ENCODE measurements at regions not wholly inside any gene's neighbourhood (a gene's known extent, or its start where the extent isn't known, plus 50 kb on each side); places are given as distances from the start of the nearest gene placed in this dataset.

- CTCF ChIA-PET = no interaction called here
- no peak overlapping the region for H3K27ac ChIP-seq (ENCODE audit: extremely low read depth, low read depth, low read length)
- H3K9me3 ChIP-seq (ENCODE audit: control insufficient read depth, insufficient read depth, low read depth, low read length) = no peaks in the 10 kb centered on the region
- TF ChIP-seq ZSCAN30 (tag by site-specific recombination; IDR thresholded peaks at IDR 0.05) (no peak), ZNF335 (tag by site-specific recombination; conservative IDR thresholded peaks at IDR 0.05) (no peak), ATF2 (tag by site-specific recombination; IDR thresholded peaks at IDR 0.05; ENCODE audit: low read depth) (no peak), ZNF398 (tag by site-specific recombination; IDR thresholded peaks at IDR 0.05) (no peak), ZNF626 (tag by site-specific recombination; IDR thresholded peaks at IDR 0.05) (no peak)
- H3K4me3 ChIP-seq (ENCODE audit: low read depth, low read length) = no peak overlapping the region
- POLR2A ChIA-PET = no interaction called here
- H3K36me3 ChIP-seq (ENCODE audit: control insufficient read depth in 2 of 2, insufficient read depth in 1 of 2, low read length in 2 of 2) = no peaks in the 10 kb centered on the region
- H3K4me1 ChIP-seq (ENCODE audit: control insufficient read depth, insufficient read depth, low read length) = no peaks in the 10 kb centered on the region
These were observed 163.5 kb upstream of the SLC10A2 start for GRCh38 chr13:103229674-103230073.

GRCh38 chr13:103224804-103225203 lies 158.6 kb upstream of the SLC10A2 start:
- H3K4me1 ChIP-seq (ENCODE audit: control insufficient read depth, insufficient read depth, low read length) = no peaks in the 10 kb centered on the region
- no peaks in the 10 kb centered on the region for H3K36me3 ChIP-seq (ENCODE audit: control insufficient read depth in 2 of 2, insufficient read depth in 1 of 2, low read length in 2 of 2)
- H3K4me3 ChIP-seq (ENCODE audit: low read depth, low read length) = no peak overlapping the region
- TF ChIP-seq MYNN (tag by site-specific recombination; IDR thresholded peaks at IDR 0.05; ENCODE audit: borderline replicate concordance) (no peak), ZNF776 (tag by site-specific recombination; IDR thresholded peaks at IDR 0.05; ENCODE audit: borderline replicate concordance) (no peak), ZNF274 (IDR thresholded peaks at IDR 0.05; ENCODE audit: low read length) (no peak), ZNF274 (tag by site-specific recombination; IDR thresholded peaks at IDR 0.05; ENCODE audit: borderline replicate concordance) (no peak), ZNF580 (tag by site-specific recombination; IDR thresholded peaks at IDR 0.05) (no peak), ZNF157 (tag by site-specific recombination; IDR thresholded peaks at IDR 0.05) (no peak), ZSCAN4 (tag by site-specific recombination; IDR thresholded peaks at IDR 0.05) (no peak), ZNF529 (tag by site-specific recombination; IDR thresholded peaks at IDR 0.05; ENCODE audit: insufficient replicate concordance) (no peak), ZNF140 (tag by site-specific recombination; IDR thresholded peaks at IDR 0.05) (no peak)
- ChIA-PET CTCF (no interaction called here), POLR2A (no interaction called here)
- no peak overlapping the region for H3K27ac ChIP-seq (ENCODE audit: extremely low read depth, low read depth, low read length)
- no peaks in the 10 kb centered on the region for H3K9me3 ChIP-seq (ENCODE audit: control insufficient read depth, insufficient read depth, low read depth, low read length)

- Histone ChIP-seq H3K4me1 (ENCODE audit: control insufficient read depth, insufficient read depth, low read length) (no peaks in the 10 kb centered on the region), H3K36me3 (ENCODE audit: control insufficient read depth in 2 of 2, insufficient read depth in 1 of 2, low read length in 2 of 2) (no peaks in the 10 kb centered on the region), H3K9me3 (ENCODE audit: control insufficient read depth, insufficient read depth, low read depth, low read length) (no peaks in the 10 kb centered on the region), H3K4me3 (ENCODE audit: low read depth, low read length) (no peak overlapping the region), H3K27ac (ENCODE audit: extremely low read depth, low read depth, low read length) (no peak overlapping the region)
- POLR2A ChIA-PET = interaction anchor here (0.8 kb wide), 1 partner anchor 300 kb away, joined by 7 read pairs; no protein-coding TSS in a partner anchor
- CTCF ChIA-PET = no interaction called here
- TF ChIP-seq EGR2 (tag by site-specific recombination; IDR thresholded peaks at IDR 0.05; ENCODE audit: low read depth) = no peak
- TF ChIP-seq ZNF26 (tag by site-specific recombination; IDR thresholded peaks at IDR 0.05) = no peak
- TF ChIP-seq ZNF350 (tag by site-specific recombination; IDR thresholded peaks at IDR 0.05) = no peak
- TF ChIP-seq SP7 (tag by site-specific recombination; IDR thresholded peaks at IDR 0.05) = no peak
- TF ChIP-seq ZNF654 (tag by site-specific recombination; IDR thresholded peaks at IDR 0.05; ENCODE audit: low read depth) = no peak
- no peak for TF ChIP-seq ZNF776 (tag by site-specific recombination; IDR thresholded peaks at IDR 0.05; ENCODE audit: borderline replicate concordance)
- TF ChIP-seq ZNF580 (tag by site-specific recombination; IDR thresholded peaks at IDR 0.05) = no peak
- TF ChIP-seq ZFP37 (tag by site-specific recombination; IDR thresholded peaks at IDR 0.05) = no peak
- TF ChIP-seq ZBTB20 (tag by site-specific recombination; IDR thresholded peaks at IDR 0.05) = no peak
- TF ChIP-seq ZFP41 (tag by site-specific recombination; IDR thresholded peaks at IDR 0.05; ENCODE audit: borderline replicate concordance) = no peak
These were observed 156.5 kb upstream of the SLC10A2 start for GRCh38 chr13:103222683-103223082.
